SK-N-SH treated with all-trans-retinoic acid at 6 μM for 48 hours (cell line): ENCODE measurements at regions not wholly inside any gene's neighbourhood (a gene's known extent, or its start where the extent isn't known, plus 50 kb on each side); places are given as distances from the start of the nearest gene placed in this dataset.

Experiments used
- ATAC-seq: fragments of 200-7000 bp; cut with Tn5 transposase; 3 replicates; pipeline ENCODE4 v1.9.1; 2020; ENCODE audit warnings: mild to moderate bottlenecking, moderate library complexity
- ARNTL ChIP-seq: fragments of 450-650 bp; formaldehyde crosslinking; IDR thresholded peaks from 2 replicates; pipeline ENCODE4 v1.5.0; 2020; ENCODE audit warnings: low read depth, mild to moderate bottlenecking, moderate library complexity, borderline replicate concordance
- BACH2 ChIP-seq: fragments of 250-450 bp; sonication (Bioruptor Pico); IDR thresholded peaks from 2 replicates; pipeline ENCODE4 v1.9.0; 2021; ENCODE audit warnings: mild to moderate bottlenecking, borderline replicate concordance
- CREB5 ChIP-seq: fragments of 250-450 bp; sonication (Bioruptor Pico); IDR thresholded peaks from 2 replicates; pipeline ENCODE4 v1.5.1; 2020; ENCODE audit warnings: low read depth, mild to moderate bottlenecking, moderate library complexity
- CSDC2 ChIP-seq: fragments of 250-450 bp; sonication (Bioruptor Pico); IDR thresholded peaks from 2 replicates; pipeline ENCODE4 v1.5.0; 2020; ENCODE audit warnings: mild to moderate bottlenecking, moderate library complexity
- CSRNP3 ChIP-seq: fragments of 250-450 bp; sonication (Bioruptor Pico); IDR thresholded peaks from 2 replicates; pipeline ENCODE4 v1.5.1; 2021; ENCODE audit warnings: mild to moderate bottlenecking, moderate library complexity
- ESRRG ChIP-seq: fragments of 250-450 bp; sonication (Bioruptor Pico); IDR thresholded peaks from 2 replicates; pipeline ENCODE4 v1.6.1; 2021; ENCODE audit warnings: mild to moderate bottlenecking
- GLIS3 ChIP-seq: fragments of 250-450 bp; sonication (Bioruptor Pico); IDR thresholded peaks from 2 replicates; pipeline ENCODE4 v1.5.0; 2020; ENCODE audit warnings: mild to moderate bottlenecking, moderate library complexity
- ISL1 ChIP-seq: fragments of 250-450 bp; sonication (Bioruptor Pico); IDR thresholded peaks from 2 replicates; pipeline ENCODE4 v2.1.2; 2022; ENCODE audit warnings: mild to moderate bottlenecking, moderate library complexity
- OSR1 ChIP-seq: fragments of 250-450 bp; sonication (Bioruptor Pico); IDR thresholded peaks from 2 replicates; pipeline ENCODE4 v1.8.0; 2022; ENCODE audit warnings: moderate library complexity, mild to moderate bottlenecking, inconsistent platforms
- POU6F1 ChIP-seq: fragments of 250-450 bp; sonication (Bioruptor Pico); IDR thresholded peaks from 2 replicates; pipeline ENCODE4 v1.8.0; 2021; ENCODE audit warnings: low read depth, mild to moderate bottlenecking, moderate library complexity, borderline replicate concordance
- PPARA ChIP-seq: fragments of 250-450 bp; sonication (Bioruptor Pico); IDR thresholded peaks from 2 replicates; pipeline ENCODE4 v1.5.0; 2020; ENCODE audit warnings: mild to moderate bottlenecking, borderline replicate concordance
- RARB ChIP-seq: fragments of 250-450 bp; sonication (Bioruptor Pico); IDR thresholded peaks from 2 replicates; pipeline ENCODE4 v1.8.0; 2021; ENCODE audit warnings: mild to moderate bottlenecking, moderate library complexity
- SNAI2 ChIP-seq: fragments of 250-450 bp; sonication (Bioruptor Pico); IDR thresholded peaks from 2 replicates; pipeline ENCODE4 v1.5.0; 2020; ENCODE audit warnings: mild to moderate bottlenecking, moderate library complexity
- TCF4 ChIP-seq: fragments of 250-450 bp; sonication (Bioruptor Pico); IDR thresholded peaks from 2 replicates; pipeline ENCODE4 v1.8.0; 2021; ENCODE audit warnings: mild to moderate bottlenecking, moderate library complexity, borderline replicate concordance
- TOX ChIP-seq: fragments of 250-450 bp; sonication (Bioruptor Pico); IDR thresholded peaks from 2 replicates; pipeline ENCODE4 v1.8.0; 2021; ENCODE audit warnings: mild to moderate bottlenecking, moderate library complexity, borderline replicate concordance
- ZC3H10 ChIP-seq: fragments of 250-450 bp; sonication (Bioruptor Pico); IDR thresholded peaks from 2 replicates; pipeline ENCODE4 v1.5.1; 2021; ENCODE audit warnings: mild to moderate bottlenecking, moderate library complexity
- ZFP30 ChIP-seq: fragments of 450-650 bp; formaldehyde crosslinking; IDR thresholded peaks from 2 replicates; pipeline ENCODE4 v1.5.0; 2022; ENCODE audit warnings: mild to moderate bottlenecking, moderate library complexity
- ZNF565 ChIP-seq: fragments of 450-650 bp; formaldehyde crosslinking; conservative IDR thresholded peaks from 2 replicates; pipeline ENCODE4 v1.5.0; 2020; ENCODE audit warnings: low read depth, mild to moderate bottlenecking, moderate library complexity
- ZNF70 ChIP-seq: fragments of 450-650 bp; formaldehyde crosslinking; IDR thresholded peaks from 2 replicates; pipeline ENCODE4 v1.5.0; 2020; ENCODE audit warnings: mild to moderate bottlenecking, moderate library complexity
- ZNF8 ChIP-seq: fragments of 450-650 bp; formaldehyde crosslinking; IDR thresholded peaks from 2 replicates; pipeline ENCODE4 v1.5.0; 2020; ENCODE audit warnings: mild to moderate bottlenecking, moderate library complexity
- TF ChIP-seq, protein P1 (sequence below): fragments of 250-450 bp; sonication (Bioruptor Pico); IDR thresholded peaks from 2 replicates; pipeline ENCODE4 v1.8.0; 2020; ENCODE audit warnings: mild to moderate bottlenecking, moderate library complexity, borderline replicate concordance

GRCh38 chr7:47712416-47712815 lies 130.5 kb upstream of the TNS3 start:
- TF ChIP-seq ISL1 (CRISPR knock-in tag): no peak
- no peak for TF ChIP-seq BACH2 (CRISPR knock-in tag)
- no peak for TF ChIP-seq GLIS3 (CRISPR knock-in tag)
- TF ChIP-seq TOX (CRISPR knock-in tag): no peak
- no peak for TF ChIP-seq ARNTL (CRISPR knock-in tag)
- TF ChIP-seq CSRNP3 (CRISPR knock-in tag): no peak
- no peak for TF ChIP-seq ZNF70 (CRISPR knock-in tag)
- no peak for TF ChIP-seq POU6F1 (CRISPR knock-in tag)
- TF ChIP-seq ZNF565 (CRISPR knock-in tag): no peak
- TF ChIP-seq RARB (CRISPR knock-in tag): no peak
- TF ChIP-seq ZNF8 (CRISPR knock-in tag): no peak
- no peak for TF ChIP-seq SNAI2 (CRISPR knock-in tag)
- no peak for TF ChIP-seq CSDC2 (CRISPR knock-in tag)
- TF ChIP-seq ZFP30: no peak
- TF ChIP-seq OSR1 (CRISPR knock-in tag): no peak
- TF ChIP-seq CREB5 (CRISPR knock-in tag): no peak
- TF ChIP-seq ESRRG (CRISPR knock-in tag): no peak
- ATAC-seq: no peak

GRCh38 chr7:47711776-47712175 lies 129.9 kb upstream of the TNS3 start:
- no peak for ATAC-seq
- no peak for TF ChIP-seq ISL1 (CRISPR knock-in tag)
- TF ChIP-seq ZNF8 (CRISPR knock-in tag): no peak
- no peak for TF ChIP-seq POU6F1 (CRISPR knock-in tag)
- no peak for TF ChIP-seq ARNTL (CRISPR knock-in tag)
- no peak for TF ChIP-seq CSDC2 (CRISPR knock-in tag)
- TF ChIP-seq PPARA (CRISPR knock-in tag): no peak
- no peak for TF ChIP-seq ZNF565 (CRISPR knock-in tag)
- TF ChIP-seq RARB (CRISPR knock-in tag): no peak
- TF ChIP-seq OSR1 (CRISPR knock-in tag): no peak
- TF ChIP-seq TOX (CRISPR knock-in tag): no peak
- no peak for TF ChIP-seq TCF4 (CRISPR knock-in tag)
- no peak for TF ChIP-seq SNAI2 (CRISPR knock-in tag)
- no peak for TF ChIP-seq CREB5 (CRISPR knock-in tag)
- TF ChIP-seq GLIS3 (CRISPR knock-in tag): no peak
- no peak for TF ChIP-seq ESRRG (CRISPR knock-in tag)
- TF ChIP-seq ZC3H10 (CRISPR knock-in tag): no peak
- TF ChIP-seq, protein P1, sequence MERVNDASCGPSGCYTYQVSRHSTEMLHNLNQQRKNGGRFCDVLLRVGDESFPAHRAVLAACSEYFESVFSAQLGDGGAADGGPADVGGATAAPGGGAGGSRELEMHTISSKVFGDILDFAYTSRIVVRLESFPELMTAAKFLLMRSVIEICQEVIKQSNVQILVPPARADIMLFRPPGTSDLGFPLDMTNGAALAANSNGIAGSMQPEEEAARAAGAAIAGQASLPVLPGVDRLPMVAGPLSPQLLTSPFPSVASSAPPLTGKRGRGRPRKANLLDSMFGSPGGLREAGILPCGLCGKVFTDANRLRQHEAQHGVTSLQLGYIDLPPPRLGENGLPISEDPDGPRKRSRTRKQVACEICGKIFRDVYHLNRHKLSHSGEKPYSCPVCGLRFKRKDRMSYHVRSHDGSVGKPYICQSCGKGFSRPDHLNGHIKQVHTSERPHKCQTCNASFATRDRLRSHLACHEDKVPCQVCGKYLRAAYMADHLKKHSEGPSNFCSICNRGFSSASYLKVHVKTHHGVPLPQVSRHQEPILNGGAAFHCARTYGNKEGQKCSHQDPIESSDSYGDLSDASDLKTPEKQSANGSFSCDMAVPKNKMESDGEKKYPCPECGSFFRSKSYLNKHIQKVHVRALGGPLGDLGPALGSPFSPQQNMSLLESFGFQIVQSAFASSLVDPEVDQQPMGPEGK (CRISPR knock-in tag): no peak
